ENCODE measurements at regions not wholly inside any gene's neighbourhood (a gene's known extent, or its start where the extent isn't known, plus 50 kb on each side); places are given as distances from the start of the nearest gene placed in this dataset.

GRCh38 chr6:15924893-15925292 is 204.0 kb upstream of the MYLIP start:
- TF ChIP-seq CTCF (IDR thresholded peaks at IDR 0.05; ENCODE audit: insufficient read depth, low read length, severe bottlenecking) = no peak
- Histone ChIP-seq H3K4me3 (ENCODE audit: low read depth, low read length) (no peak overlapping the region), H3K36me3 (ENCODE audit: control insufficient read depth, insufficient read depth, low read length) (no peaks in the 10 kb centered on the region), H3K27me3 (ENCODE audit: control insufficient read depth, insufficient read depth, low read length) (no peaks in the 10 kb centered on the region)
- DNase-seq (ENCODE audit: low read depth) = no peak
- no peak for FAIRE-seq

DNA sequence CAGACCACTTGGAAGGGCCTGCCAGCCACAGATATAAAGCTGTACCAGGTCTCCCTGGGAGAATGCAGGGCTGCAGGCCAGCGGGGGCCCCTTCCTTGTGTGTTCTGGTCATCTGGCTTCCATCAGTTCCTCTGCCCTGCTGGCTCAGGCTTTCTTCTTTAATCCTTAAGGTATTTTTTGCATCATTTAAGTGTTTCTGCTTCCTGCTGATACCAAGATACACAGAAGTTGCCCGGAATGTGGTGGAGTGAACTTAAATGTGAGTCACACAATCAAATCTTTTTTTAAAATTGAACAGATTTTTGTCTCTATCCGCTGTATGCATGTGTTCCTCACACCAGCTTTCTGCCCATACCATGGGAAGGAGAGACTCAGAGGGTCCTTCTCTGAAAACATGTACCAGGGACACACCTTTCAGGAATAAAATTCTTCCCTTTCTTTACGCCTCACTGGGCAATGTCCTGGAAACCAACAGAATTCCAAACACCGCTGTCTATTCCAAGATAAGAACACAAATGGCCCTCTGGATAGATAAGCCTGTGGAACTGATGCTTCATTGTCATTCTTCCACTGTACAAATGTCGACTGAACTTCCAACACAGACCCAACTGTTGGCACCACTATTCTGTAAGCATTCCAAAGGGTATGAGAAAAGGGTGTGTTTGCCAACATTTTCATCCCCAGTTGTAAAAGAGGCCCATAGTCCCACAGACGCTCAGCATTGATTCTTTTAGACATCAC is 206.2 kb upstream of the MYLIP start:
- H3K27me3 ChIP-seq (ENCODE audit: control insufficient read depth, insufficient read depth, low read length) = no peaks in the 10 kb centered on the region
- no peak overlapping the region for H3K4me3 ChIP-seq (ENCODE audit: low read depth, low read length)
- FAIRE-seq (no peak), DNase-seq (ENCODE audit: low read depth) (peak; percentile 15)
- TF ChIP-seq CTCF (IDR thresholded peaks at IDR 0.05; ENCODE audit: insufficient read depth, low read length, severe bottlenecking) = no peak
- H3K36me3 ChIP-seq (ENCODE audit: control insufficient read depth, insufficient read depth, low read length) = no peaks in the 10 kb centered on the region

DNA sequence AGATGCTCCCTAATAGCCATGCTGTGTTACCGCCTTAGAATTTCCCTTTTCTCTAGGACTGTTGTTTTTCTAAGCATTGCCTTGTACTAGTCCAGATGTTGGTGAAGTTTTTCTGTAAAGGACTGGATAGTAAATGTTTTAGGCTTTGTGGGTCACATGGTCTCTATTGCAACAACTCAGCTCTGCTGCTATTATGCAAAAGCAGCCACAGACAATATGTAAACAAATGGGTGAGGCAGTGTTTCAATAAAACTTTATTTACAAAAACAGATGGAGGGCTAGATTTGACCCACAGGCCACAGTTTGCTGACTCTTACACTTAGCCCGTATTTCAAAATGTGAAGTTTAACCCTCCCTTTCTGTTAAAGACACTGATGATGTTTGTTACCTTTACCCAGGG is 207.6 kb upstream of the MYLIP start:
- no peak for TF ChIP-seq CTCF (IDR thresholded peaks at IDR 0.05; ENCODE audit: insufficient read depth, low read length, severe bottlenecking)
- FAIRE-seq (no peak), DNase-seq (ENCODE audit: low read depth) (no peak)
- Histone ChIP-seq H3K4me3 (ENCODE audit: low read depth, low read length) (no peak overlapping the region), H3K36me3 (ENCODE audit: control insufficient read depth, insufficient read depth, low read length) (no peaks in the 10 kb centered on the region), H3K27me3 (ENCODE audit: control insufficient read depth, insufficient read depth, low read length) (no peaks in the 10 kb centered on the region)

DNA sequence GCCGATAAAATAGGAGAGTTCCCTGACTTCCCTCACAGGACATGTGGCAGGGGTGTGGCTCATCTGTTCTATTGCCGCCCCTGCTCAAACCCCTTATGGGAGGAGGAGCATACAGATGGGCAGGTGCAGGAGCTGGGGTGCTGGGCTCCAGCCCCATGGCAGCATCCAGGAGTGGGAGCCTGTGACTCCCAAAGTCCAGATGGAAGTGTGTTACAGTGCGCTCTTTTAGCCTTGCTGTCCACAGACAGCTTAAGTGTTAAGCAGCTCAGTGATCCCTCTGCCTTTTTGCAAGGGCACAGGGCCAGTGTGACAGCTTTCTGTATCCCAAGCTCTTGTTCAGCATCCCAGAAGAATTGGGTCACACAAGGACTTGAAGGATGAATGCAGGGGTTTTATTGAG is 212.3 kb upstream of the MYLIP start:
- TF ChIP-seq CTCF (IDR thresholded peaks at IDR 0.05; ENCODE audit: insufficient read depth, low read length, severe bottlenecking) = no peak

DNA sequence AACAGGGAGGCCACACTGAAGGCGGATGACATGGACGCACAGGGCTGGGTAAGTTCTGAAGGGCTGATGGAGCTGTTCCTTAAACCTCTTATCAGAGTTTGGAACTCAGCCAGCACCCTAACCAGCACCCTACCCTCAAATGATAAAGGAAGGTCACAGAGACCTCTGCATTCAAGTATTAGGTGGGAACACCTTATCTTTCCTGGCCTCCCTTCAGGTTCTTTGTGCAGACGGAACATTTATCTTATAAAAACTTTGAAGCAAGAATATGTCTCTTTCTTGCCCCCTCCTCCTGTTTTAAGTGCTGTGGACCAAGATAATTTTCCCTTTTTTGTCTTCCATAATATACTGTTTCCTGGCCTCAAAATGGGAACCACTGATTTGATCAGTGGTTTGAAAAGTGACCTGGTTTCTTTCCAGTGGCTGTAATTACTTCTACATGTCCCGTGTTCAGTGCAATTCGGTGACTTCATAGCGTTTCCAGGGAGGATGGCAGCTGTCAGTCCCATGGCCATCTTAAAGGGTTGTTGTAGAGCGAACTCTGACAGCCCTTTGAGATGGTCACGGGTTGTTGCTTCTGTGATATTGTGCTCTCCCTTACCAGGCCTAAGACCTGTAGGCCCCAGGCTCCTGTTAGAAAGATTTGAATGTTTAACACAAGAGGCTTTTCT is 213.2 kb upstream of the MYLIP start:
- H3K4me3 ChIP-seq (ENCODE audit: low read depth, low read length) = no peak overlapping the region
- no peaks in the 10 kb centered on the region for H3K36me3 ChIP-seq (ENCODE audit: control insufficient read depth, insufficient read depth, low read length)
- TF ChIP-seq CTCF (IDR thresholded peaks at IDR 0.05; ENCODE audit: insufficient read depth, low read length, severe bottlenecking) = no peak
- H3K27me3 ChIP-seq (ENCODE audit: control insufficient read depth, insufficient read depth, low read length) = no peaks in the 10 kb centered on the region
- FAIRE-seq (no peak), DNase-seq (ENCODE audit: low read depth) (no peak)

More for the DNA sequence above, 212.3 kb upstream of the MYLIP start:
- FAIRE-seq (no peak), DNase-seq (ENCODE audit: low read depth) (no peak)
- Histone ChIP-seq H3K27me3 (ENCODE audit: control insufficient read depth, insufficient read depth, low read length) (no peaks in the 10 kb centered on the region), H3K36me3 (ENCODE audit: control insufficient read depth, insufficient read depth, low read length) (no peaks in the 10 kb centered on the region), H3K4me3 (ENCODE audit: low read depth, low read length) (no peak overlapping the region)

All from bronchial epithelial cell (primary cell).